ENCODE measurements at regions not wholly inside any gene's neighbourhood (a gene's known extent, or its start where the extent isn't known, plus 50 kb on each side); places are given as distances from the start of the nearest gene placed in this dataset.

DNA sequence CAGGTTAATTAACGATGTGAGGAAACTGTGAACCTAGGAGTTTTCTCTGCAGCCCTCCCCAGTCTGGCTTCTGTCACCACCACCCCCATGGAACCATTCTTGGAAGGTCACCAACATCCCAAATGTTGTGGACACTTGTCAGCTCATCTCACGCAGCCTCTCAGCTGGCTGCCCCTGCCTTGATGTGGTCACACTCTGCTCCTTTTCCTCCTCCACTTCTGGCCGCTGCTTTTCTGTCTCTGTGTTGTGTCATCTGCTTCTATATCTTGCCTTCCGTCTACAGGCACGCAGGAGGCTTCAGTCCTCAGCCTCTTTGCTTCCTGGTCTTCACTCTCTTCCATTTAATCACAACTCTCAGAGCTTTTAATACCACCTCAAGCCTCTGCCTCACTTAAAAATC lies 371.5 kb upstream of the SLIT2 start:
- H3K36me3 ChIP-seq (ENCODE audit: control insufficient read depth in 2 of 2, insufficient read depth in 2 of 2, low read length in 1 of 2) = no peaks in the 10 kb centered on the region
- no peaks in the 10 kb centered on the region for H3K4me1 ChIP-seq (ENCODE audit: control insufficient read depth, insufficient read depth, low read length)
- H3K9ac ChIP-seq (ENCODE audit: control insufficient read depth, insufficient read depth, low read length) = no peak overlapping the region
- intact Hi-C loops (cut with micrococcal nuclease; ENCODE audit: unreplicated experiment) = no loop called here
- no peaks in the 10 kb centered on the region for H3K9me3 ChIP-seq (replicated peaks; ENCODE audit: control insufficient read depth, insufficient read depth, low read length)
- H4K20me1 ChIP-seq (ENCODE audit: control insufficient read depth, insufficient read depth) = no peaks in the 10 kb centered on the region
- CTCF ChIA-PET = no interaction called here
- ATAC-seq = no peak
- H3K4me2 ChIP-seq (ENCODE audit: control insufficient read depth, insufficient read depth) = no peak overlapping the region
- no peaks in the 10 kb centered on the region for H3K79me2 ChIP-seq (ENCODE audit: control insufficient read depth, insufficient read depth, low read length)
- POLR2A ChIA-PET = no interaction called here
- in situ Hi-C loops (cut with MboI) = no loop called here
- H3K4me3 ChIP-seq = no peak overlapping the region
- BruUV-seq (replicated peaks) = no TSS peak
- DNase-seq (ENCODE audit: low read depth, low spot score) = no peak
- no peak overlapping the region for H3K27ac ChIP-seq (ENCODE audit: control insufficient read depth, insufficient read depth)
- WGBS (ENCODE audit: insufficient coverage, insufficient replicate concordance, low lambda C conversion rate, missing lambda C conversion rate) = 13% methylated on average over 5 of the region's 5 CpGs
- FAIRE-seq = no peak
- SMC1A ChIA-PET (ENCODE audit: uncharacterized antibody, unreplicated experiment) = no interaction called here
- RAD21 ChIA-PET (ENCODE audit: unreplicated experiment) = no interaction called here
- no peaks in the 10 kb centered on the region for H3K27me3 ChIP-seq (replicated peaks in 1 of 2; ENCODE audit: control insufficient read depth in 2 of 2, insufficient read depth in 2 of 2, low read length in 1 of 2)
- H2AFZ ChIP-seq (ENCODE audit: control insufficient read depth, low read depth, low read length) = no peak overlapping the region
- TF ChIP-seq RB1 (IDR thresholded peaks at IDR 0.05; ENCODE audit: borderline replicate concordance) (no peak), RCOR1 (conservative IDR thresholded peaks at IDR 0.05; ENCODE audit: low read depth, low read length) (no peak), MYC (IDR thresholded peaks at IDR 0.05; ENCODE audit: insufficient read depth, insufficient read length, insufficient replicate concordance, low read length, severe bottlenecking) (no peak), SUZ12 (IDR thresholded peaks at IDR 0.05; ENCODE audit: unreplicated experiment) (no peak), BHLHE40 (IDR thresholded peaks at IDR 0.05; ENCODE audit: borderline replicate concordance in 1 of 2, low read depth in 2 of 2, low read length in 1 of 2) (no peak), SUPT20H (IDR thresholded peaks at IDR 0.05; ENCODE audit: borderline replicate concordance, control insufficient read depth, low read depth, low read length) (no peak), RAD51 (IDR thresholded peaks at IDR 0.05) (no peak), RAD21 (IDR thresholded peaks at IDR 0.05; ENCODE audit: insufficient read depth, low read depth, low read length) (no peak), USF1 (IDR thresholded peaks at IDR 0.05; ENCODE audit: borderline replicate concordance, extremely low read length, insufficient read depth, low read depth, low read length) (no peak), IKZF2 (IDR thresholded peaks at IDR 0.05) (no peak), POLR2AphosphoS5 (IDR thresholded peaks at IDR 0.05; ENCODE audit: low read length) (no peak), CHD4 (IDR thresholded peaks at IDR 0.05) (no peak), MEF2A (IDR thresholded peaks at IDR 0.05; ENCODE audit: insufficient read depth, low read depth, low read length) (no peak), PML (IDR thresholded peaks at IDR 0.05; ENCODE audit: low read length) (no peak)
- TF ChIP-seq, protein P1, sequence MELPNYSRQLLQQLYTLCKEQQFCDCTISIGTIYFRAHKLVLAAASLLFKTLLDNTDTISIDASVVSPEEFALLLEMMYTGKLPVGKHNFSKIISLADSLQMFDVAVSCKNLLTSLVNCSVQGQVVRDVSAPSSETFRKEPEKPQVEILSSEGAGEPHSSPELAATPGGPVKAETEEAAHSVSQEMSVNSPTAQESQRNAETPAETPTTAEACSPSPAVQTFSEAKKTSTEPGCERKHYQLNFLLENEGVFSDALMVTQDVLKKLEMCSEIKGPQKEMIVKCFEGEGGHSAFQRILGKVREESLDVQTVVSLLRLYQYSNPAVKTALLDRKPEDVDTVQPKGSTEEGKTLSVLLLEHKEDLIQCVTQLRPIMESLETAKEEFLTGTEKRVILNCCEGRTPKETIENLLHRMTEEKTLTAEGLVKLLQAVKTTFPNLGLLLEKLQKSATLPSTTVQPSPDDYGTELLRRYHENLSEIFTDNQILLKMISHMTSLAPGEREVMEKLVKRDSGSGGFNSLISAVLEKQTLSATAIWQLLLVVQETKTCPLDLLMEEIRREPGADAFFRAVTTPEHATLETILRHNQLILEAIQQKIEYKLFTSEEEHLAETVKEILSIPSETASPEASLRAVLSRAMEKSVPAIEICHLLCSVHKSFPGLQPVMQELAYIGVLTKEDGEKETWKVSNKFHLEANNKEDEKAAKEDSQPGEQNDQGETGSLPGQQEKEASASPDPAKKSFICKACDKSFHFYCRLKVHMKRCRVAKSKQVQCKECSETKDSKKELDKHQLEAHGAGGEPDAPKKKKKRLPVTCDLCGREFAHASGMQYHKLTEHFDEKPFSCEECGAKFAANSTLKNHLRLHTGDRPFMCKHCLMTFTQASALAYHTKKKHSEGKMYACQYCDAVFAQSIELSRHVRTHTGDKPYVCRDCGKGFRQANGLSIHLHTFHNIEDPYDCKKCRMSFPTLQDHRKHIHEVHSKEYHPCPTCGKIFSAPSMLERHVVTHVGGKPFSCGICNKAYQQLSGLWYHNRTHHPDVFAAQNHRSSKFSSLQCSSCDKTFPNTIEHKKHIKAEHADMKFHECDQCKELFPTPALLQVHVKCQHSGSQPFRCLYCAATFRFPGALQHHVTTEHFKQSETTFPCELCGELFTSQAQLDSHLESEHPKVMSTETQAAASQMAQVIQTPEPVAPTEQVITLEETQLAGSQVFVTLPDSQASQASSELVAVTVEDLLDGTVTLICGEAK (IDR thresholded peaks at IDR 0.05; ENCODE audit: borderline replicate concordance) = no peak
- TF ChIP-seq, protein P2, sequence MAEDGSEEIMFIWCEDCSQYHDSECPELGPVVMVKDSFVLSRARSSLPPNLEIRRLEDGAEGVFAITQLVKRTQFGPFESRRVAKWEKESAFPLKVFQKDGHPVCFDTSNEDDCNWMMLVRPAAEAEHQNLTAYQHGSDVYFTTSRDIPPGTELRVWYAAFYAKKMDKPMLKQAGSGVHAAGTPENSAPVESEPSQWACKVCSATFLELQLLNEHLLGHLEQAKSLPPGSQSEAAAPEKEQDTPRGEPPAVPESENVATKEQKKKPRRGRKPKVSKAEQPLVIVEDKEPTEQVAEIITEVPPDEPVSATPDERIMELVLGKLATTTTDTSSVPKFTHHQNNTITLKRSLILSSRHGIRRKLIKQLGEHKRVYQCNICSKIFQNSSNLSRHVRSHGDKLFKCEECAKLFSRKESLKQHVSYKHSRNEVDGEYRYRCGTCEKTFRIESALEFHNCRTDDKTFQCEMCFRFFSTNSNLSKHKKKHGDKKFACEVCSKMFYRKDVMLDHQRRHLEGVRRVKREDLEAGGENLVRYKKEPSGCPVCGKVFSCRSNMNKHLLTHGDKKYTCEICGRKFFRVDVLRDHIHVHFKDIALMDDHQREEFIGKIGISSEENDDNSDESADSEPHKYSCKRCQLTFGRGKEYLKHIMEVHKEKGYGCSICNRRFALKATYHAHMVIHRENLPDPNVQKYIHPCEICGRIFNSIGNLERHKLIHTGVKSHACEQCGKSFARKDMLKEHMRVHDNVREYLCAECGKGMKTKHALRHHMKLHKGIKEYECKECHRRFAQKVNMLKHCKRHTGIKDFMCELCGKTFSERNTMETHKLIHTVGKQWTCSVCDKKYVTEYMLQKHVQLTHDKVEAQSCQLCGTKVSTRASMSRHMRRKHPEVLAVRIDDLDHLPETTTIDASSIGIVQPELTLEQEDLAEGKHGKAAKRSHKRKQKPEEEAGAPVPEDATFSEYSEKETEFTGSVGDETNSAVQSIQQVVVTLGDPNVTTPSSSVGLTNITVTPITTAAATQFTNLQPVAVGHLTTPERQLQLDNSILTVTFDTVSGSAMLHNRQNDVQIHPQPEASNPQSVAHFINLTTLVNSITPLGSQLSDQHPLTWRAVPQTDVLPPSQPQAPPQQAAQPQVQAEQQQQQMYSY (CRISPR knock-in tag; IDR thresholded peaks at IDR 0.05) = no peak

Measured in GM12878 (cell line).